ENCODE measurements at regions not wholly inside any gene's neighbourhood (a gene's known extent, or its start where the extent isn't known, plus 50 kb on each side); places are given as distances from the start of the nearest gene placed in this dataset.

- no peak for TF ChIP-seq POLR2A (IDR thresholded peaks at IDR 0.05)
- no peak for TF ChIP-seq CTCF (IDR thresholded peaks at IDR 0.05)
- no peak for TF ChIP-seq EP300 (IDR thresholded peaks at IDR 0.05)
Observed at GRCh38 chr2:71830497-71831192, 317.0 kb downstream of the CYP26B1 start.

Data from tibial nerve (tissue), 4 donors.